ENCODE measurements at regions not wholly inside any gene's neighbourhood (a gene's known extent, or its start where the extent isn't known, plus 50 kb on each side); places are given as distances from the start of the nearest gene placed in this dataset.
"Not testable (repeated sequence)": the region's sequence is repeated elsewhere in the genome, so short reads cannot be mapped to it uniquely, and the experiment has no call there.

- no peak for DNase-seq
- H3K27ac ChIP-seq: no peak overlapping the region
- no peaks in the 10 kb centered on the region for H3K9me3 ChIP-seq
- H3K4me1 ChIP-seq: peaks cover 0 to 7% (median 0%) of the 10 kb centered on the region in 4 donors
- no peak overlapping the region for H3K4me3 ChIP-seq
- in situ Hi-C loops (cut with MboI; ENCODE audit: low pct_ligation_motif_present in 1 of 4, low pct_unique_long_range_greater_than_20kb in 1 of 4, low sequenced_read_pairs in 3 of 4): no loop called here
- WGBS, 2 donors (ENCODE audit: low coverage in 1 of 2): 66 to 100% methylated on average over 4 to 5 of the region's 5 CpGs
- TF ChIP-seq POLR2AphosphoS5 (IDR thresholded peaks at IDR 0.05): no peak
- TF ChIP-seq POLR2A (IDR thresholded peaks at IDR 0.05): no peak
- TF ChIP-seq EP300 (IDR thresholded peaks at IDR 0.05; ENCODE audit: low read depth): no peak
- TF ChIP-seq, protein P1, sequence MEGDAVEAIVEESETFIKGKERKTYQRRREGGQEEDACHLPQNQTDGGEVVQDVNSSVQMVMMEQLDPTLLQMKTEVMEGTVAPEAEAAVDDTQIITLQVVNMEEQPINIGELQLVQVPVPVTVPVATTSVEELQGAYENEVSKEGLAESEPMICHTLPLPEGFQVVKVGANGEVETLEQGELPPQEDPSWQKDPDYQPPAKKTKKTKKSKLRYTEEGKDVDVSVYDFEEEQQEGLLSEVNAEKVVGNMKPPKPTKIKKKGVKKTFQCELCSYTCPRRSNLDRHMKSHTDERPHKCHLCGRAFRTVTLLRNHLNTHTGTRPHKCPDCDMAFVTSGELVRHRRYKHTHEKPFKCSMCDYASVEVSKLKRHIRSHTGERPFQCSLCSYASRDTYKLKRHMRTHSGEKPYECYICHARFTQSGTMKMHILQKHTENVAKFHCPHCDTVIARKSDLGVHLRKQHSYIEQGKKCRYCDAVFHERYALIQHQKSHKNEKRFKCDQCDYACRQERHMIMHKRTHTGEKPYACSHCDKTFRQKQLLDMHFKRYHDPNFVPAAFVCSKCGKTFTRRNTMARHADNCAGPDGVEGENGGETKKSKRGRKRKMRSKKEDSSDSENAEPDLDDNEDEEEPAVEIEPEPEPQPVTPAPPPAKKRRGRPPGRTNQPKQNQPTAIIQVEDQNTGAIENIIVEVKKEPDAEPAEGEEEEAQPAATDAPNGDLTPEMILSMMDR (IDR thresholded peaks at IDR 0.05): no peak
- H3K36me3 ChIP-seq: no peaks in the 10 kb centered on the region
- intact Hi-C loops (cut with DNase I; ENCODE audit: low total_unique reads): no loop called here
- H3K27me3 ChIP-seq: no peaks in the 10 kb centered on the region
Observed at GRCh38 chrX:39430551-39430950, 629.3 kb downstream of the MID1IP1 start.

GRCh38 chrX:39431893-39432292, 630.6 kb downstream of the MID1IP1 start:
- WGBS, 2 donors (ENCODE audit: low coverage in 1 of 2): 26 to 37% methylated on average over 2 of the region's 2 CpGs
- no peak for TF ChIP-seq POLR2A (IDR thresholded peaks at IDR 0.05)
- in situ Hi-C loops (cut with MboI; ENCODE audit: low pct_ligation_motif_present in 1 of 4, low pct_unique_long_range_greater_than_20kb in 1 of 4, low sequenced_read_pairs in 3 of 4): no loop called here
- Histone ChIP-seq H3K4me3 (no peak overlapping the region), H3K9me3 (no peaks in the 10 kb centered on the region), H3K27ac (no peak overlapping the region), H3K27me3 (no peaks in the 10 kb centered on the region), H3K36me3 (no peaks in the 10 kb centered on the region), H3K4me1 (peaks cover 0 to 7% (median 0%) of the 10 kb centered on the region in 4 donors)
- DNase-seq: no peak
- intact Hi-C loops (cut with DNase I; ENCODE audit: low total_unique reads): no loop called here

DNA sequence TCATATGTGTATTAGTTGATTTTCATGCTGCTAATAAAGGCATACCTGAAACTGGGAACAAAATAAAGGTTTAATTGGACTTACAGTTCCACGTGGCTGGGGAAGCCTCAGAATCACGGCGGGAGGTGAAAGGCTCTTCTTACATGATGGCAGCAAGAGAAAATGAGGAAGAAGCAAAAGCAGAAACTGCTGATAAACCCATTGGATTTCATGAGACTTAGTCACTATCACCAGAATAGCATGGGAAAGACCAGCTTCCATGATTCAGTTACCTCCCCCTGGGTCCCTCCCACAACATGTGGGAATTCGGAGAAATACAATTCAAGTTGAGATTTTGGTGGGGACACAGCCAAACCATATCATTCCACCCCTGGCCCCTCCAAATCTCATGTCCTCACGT, 633.4 kb downstream of the MID1IP1 start:
- 70 to 71% methylated on average over 2 to 5 of the region's 5 CpGs for WGBS, 2 donors (ENCODE audit: low coverage in 1 of 2)
- H3K27ac ChIP-seq; DNase-seq; in situ Hi-C loops (cut with MboI; ENCODE audit: low pct_ligation_motif_present in 1 of 4, low pct_unique_long_range_greater_than_20kb in 1 of 4, low sequenced_read_pairs in 3 of 4); H3K4me3 ChIP-seq; H3K36me3 ChIP-seq; H3K27me3 ChIP-seq; H3K4me1 ChIP-seq; intact Hi-C loops (cut with DNase I; ENCODE audit: low total_unique reads); H3K9me3 ChIP-seq: not testable (repeated sequence)

DNA sequence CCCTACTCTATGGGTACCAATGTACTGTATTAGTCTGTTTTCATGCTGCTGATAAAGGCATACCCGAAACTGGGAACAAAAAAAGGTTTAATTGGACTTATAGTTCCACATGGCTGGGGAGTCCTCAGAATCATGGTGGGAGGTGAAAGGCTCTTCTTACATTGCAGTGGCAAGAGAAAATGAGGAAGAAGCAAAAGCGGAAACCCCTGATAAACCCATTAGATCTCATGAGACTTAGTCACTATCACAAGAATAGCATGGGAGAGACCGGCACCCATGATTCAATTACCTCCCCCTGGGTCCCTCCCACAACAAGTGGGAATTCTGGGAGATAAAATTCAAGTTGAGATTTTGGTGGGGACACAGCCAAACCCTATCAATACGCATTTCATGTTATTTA, 635.3 kb downstream of the MID1IP1 start:
- intact Hi-C loops (cut with DNase I; ENCODE audit: low total_unique reads); H3K4me3 ChIP-seq; in situ Hi-C loops (cut with MboI; ENCODE audit: low pct_ligation_motif_present in 1 of 4, low pct_unique_long_range_greater_than_20kb in 1 of 4, low sequenced_read_pairs in 3 of 4); H3K4me1 ChIP-seq; H3K9me3 ChIP-seq; H3K36me3 ChIP-seq; H3K27ac ChIP-seq; DNase-seq; H3K27me3 ChIP-seq: not testable (repeated sequence)
- WGBS, 2 donors (ENCODE audit: low coverage in 1 of 2): 77% methylated on average over 4 of the region's 4 CpGs; no CpG with 5 or more reads in 1 of the 2 donors

DNA sequence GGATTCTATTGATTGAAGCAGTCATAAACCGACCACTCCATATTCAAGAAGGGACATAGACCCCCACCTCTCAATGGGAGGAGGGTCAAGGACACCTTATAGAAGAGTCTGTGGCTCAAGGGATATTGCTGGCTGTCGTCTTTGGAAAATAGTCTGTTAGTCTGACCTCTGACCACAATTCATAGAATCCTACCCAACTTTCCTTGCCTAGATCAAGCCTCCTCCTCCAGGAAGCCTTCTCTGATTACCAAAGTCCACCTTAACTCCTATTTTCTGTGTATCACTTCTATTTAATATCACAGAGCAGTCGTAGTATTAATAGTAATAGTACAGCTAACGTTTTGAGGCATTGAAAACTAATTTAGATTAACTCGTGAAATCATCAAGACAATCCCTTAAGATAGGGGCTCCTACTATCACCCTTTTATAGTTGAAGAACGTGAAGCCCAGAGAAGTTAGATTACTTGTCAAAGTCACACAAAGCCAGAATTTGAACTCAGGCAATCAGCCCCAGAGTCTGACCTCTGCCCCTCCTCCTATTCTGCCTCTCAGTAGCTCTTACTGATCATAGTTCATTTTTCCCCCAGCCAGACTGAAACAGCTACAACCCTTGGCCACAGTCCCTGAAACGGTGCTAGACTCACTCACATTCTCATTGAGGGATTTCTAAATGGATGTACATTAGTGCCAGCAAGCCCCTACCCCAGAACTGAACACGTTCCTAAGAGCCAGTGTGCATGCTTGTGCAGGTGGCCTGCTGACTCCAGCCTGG, 636.6 kb downstream of the MID1IP1 start:
- in situ Hi-C loops (cut with MboI; ENCODE audit: low pct_ligation_motif_present in 1 of 4, low pct_unique_long_range_greater_than_20kb in 1 of 4, low sequenced_read_pairs in 3 of 4): no loop called here
- DNase-seq: no peak
- 76 to 92% methylated on average over 2 to 8 of the region's 8 CpGs for WGBS, 2 donors (ENCODE audit: low coverage in 1 of 2)
- H3K36me3 ChIP-seq: no peaks in the 10 kb centered on the region
- H3K4me3 ChIP-seq: no peak overlapping the region
- intact Hi-C loops (cut with DNase I; ENCODE audit: low total_unique reads): no loop called here
- TF ChIP-seq EP300 (IDR thresholded peaks at IDR 0.05; ENCODE audit: low read depth): no peak
- TF ChIP-seq POLR2AphosphoS5 (IDR thresholded peaks at IDR 0.05): no peak
- no peak for TF ChIP-seq POLR2A (IDR thresholded peaks at IDR 0.05)
- TF ChIP-seq, protein P1 (IDR thresholded peaks at IDR 0.05): no peak
- H3K4me1 ChIP-seq: no peaks in the 10 kb centered on the region
- H3K27me3 ChIP-seq: no peaks in the 10 kb centered on the region
- H3K9me3 ChIP-seq: no peaks in the 10 kb centered on the region
- H3K27ac ChIP-seq: no peak overlapping the region

Data from transverse colon (tissue), 4 donors.